CD1c-positive myeloid dendritic cell (primary cell): ENCODE measurements at regions not wholly inside any gene's neighbourhood (a gene's known extent, or its start where the extent isn't known, plus 50 kb on each side); places are given as distances from the start of the nearest gene placed in this dataset.

Source experiments
- DNase-seq: peaks from one replicate; pipeline ENCODE4 v3.0.0-alpha.2; 2016; ENCODE audit errors: extremely low spot score

DNA sequence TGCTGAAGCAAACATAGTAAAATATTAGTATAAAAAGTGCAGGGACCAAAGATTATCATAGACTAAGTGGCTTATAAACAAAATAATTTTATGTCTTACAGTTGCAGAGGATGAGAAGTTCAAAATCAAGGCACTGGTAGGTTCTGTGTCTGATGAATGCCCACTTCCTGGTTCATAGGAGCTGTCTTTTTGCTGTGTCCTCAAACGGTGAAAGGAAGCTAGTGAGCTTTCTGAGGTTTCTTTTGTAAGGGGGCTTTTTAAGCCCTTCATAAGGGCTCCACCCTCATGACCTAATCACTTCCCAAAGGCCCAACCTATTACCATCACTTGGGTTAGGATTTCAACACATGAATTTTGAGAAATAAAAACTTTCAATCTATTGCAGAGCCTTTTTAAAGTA, 946.7 kb upstream of the ACVR2A start:
- no peak for DNase-seq

GRCh38 chr2:146894514-146894913, 950.3 kb upstream of the ACVR2A start:
- DNase-seq = no peak

GRCh38 chr2:146893500-146894041, 951.3 kb upstream of the ACVR2A start:
- no peak for DNase-seq

DNA sequence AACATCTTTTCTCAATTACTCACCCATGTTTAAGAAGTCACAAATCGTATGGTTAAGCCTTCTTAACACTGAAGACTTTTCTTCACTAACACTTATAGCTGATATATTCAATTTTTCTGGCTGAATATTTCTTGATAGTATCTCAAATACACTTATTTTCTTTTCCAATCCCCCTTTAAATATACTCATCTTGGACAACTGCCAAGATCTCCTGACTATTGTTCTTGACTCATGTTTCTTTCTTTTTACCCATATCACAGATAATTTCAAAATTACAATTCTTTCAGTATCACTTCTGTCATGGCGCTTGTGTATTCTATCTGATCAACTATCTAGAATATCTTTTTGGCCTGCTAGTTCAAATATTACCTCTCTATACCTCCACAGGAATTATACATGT, 954.3 kb upstream of the ACVR2A start:
- DNase-seq = no peak

DNA sequence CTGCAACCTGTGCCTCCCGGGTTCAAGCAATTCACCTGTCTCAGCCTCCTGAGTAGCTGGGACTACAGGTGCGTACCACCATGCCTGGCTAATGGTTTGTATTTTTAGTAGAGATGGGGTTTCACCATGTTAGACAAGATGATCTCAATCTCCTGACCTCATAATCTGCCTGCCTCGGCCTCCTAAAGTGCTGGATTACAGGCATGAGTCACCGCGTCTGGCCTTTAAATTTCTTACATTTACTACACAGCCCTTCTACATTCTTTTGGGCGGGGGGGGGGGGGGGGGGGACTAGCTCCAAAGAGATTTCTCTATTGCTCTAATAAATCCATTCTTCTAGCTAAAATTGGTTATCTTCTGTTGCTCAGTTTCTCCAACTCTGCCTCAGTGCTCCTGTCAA, 964.9 kb upstream of the ACVR2A start:
- no peak for DNase-seq

- DNase-seq = no peak
Observed at GRCh38 chr2:146874260-146874658, 970.6 kb upstream of the ACVR2A start.

GRCh38 chr2:146873646-146874259, 971.1 kb upstream of the ACVR2A start:
- DNase-seq = no peak

GRCh38 chr2:146873056-146873455, 971.8 kb upstream of the ACVR2A start:
- DNase-seq = no peak

DNA sequence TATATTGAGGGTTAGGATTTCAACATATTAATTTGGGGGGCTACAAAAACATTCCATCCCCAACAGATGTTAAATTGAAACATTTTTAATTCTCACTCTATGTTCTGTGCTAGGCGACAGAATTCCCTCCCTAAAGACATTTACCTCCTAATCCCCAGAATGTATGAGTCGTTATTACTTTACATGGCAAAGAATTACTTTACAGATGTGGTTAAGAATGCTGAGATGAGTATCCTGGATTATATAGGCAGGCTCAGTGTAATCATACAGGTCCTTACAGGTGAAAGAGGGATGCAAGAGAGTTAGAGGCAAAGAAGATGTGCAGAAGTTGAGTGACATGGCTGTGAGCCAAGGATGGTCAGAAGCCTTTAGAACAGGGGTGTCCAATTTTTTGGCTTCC, 974.1 kb upstream of the ACVR2A start:
- DNase-seq = no peak

- no peak for DNase-seq
Observed at GRCh38 chr2:146869328-146869727, 975.5 kb upstream of the ACVR2A start.

DNA sequence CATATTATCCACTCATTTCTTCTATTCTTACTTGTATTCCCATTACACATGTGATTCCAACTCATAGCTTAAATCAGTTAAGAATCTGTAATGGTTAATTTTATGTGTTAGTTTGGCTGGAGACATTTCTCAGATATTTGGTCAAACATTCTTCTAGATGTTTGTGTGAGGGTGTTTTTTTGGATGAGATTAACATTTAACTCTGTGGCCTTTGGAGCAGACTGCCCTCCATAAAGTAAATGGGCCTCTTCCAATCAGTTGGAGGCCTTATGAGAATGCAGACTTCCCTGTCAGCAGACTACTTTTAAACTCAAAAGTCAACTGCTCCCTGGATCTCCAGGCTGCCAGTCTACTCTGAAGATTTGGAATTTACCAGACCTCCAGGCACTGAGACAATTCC, 976.8 kb upstream of the ACVR2A start:
- DNase-seq = no peak

GRCh38 chr2:146867477-146867986, 977.3 kb upstream of the ACVR2A start:
- DNase-seq = no peak

GRCh38 chr2:146853741-146854444, 990.9 kb upstream of the ACVR2A start:
- no peak for DNase-seq

GRCh38 chr2:146852661-146853060, 992.2 kb upstream of the ACVR2A start:
- no peak for DNase-seq

DNA sequence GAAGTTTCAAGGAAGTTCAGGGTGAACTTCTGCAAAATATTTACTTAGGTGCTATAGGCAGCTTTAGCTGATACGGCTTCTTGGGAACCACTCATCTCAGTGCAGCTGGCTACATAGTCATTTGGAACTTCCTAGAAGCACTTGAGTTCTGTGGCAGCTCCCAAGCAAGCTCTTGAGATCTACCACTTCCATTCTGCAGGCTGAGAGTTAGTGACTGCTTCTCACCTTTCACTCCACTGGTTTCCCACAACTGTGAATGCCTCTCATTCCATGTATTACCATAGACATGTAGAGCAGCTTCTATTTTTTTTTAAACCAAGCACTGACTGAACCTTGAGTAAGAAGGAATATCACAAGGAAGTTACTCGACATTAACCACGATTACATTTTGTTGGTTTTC, 994.1 kb upstream of the ACVR2A start:
- no peak for DNase-seq

- no peak for DNase-seq
Observed at GRCh38 chr2:146847846-146848245, 997.0 kb upstream of the ACVR2A start.

- DNase-seq = no peak
Observed at GRCh38 chr2:146844226-146844990, 1000.4 kb upstream of the ACVR2A start.

DNA sequence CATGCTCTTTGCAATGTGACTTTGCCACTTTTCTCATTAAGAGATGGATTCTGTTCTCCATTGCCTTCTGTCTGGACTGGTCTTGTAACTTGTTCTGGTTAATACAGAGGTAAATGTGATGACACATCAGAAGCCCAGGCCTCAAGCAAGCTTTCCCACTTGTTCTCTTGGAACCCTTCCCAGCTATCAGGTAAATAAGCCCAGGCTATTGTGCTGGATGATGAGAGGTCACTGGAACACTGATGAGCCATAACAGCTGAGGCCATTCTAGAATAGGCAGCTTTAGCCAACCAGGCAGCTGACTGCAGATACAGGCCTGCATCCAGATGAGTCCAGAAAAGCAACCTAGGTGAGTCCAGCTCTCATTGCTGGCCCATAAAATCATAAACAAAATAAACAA, 1007.0 kb upstream of the ACVR2A start:
- DNase-seq = no peak

- DNase-seq = no peak
Observed at GRCh38 chr2:146826388-146826787, 1018.4 kb upstream of the ACVR2A start.

DNA sequence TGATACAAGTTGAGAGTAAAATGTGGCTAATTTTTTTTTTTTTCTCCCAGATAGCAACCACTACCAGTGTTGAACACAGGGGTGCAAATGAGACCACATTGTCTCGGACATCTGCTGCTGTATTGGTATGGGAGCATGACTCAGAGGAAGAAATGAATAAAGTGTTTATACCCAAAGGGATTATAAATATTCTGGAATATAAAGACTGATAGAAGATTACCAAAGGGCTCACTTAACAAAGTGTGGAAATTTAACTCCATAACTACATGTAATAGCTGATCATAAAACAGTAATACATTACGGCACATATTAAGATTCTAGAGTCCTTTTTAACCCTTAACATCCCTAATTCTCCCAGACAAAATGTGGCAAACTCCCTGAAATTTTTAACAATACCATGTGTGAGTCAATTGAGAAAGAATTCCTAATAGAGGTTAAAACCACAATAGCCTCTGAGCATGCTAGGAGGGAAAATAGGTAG, 1023.0 kb upstream of the ACVR2A start:
- DNase-seq = no peak

- DNase-seq = no peak
Observed at GRCh38 chr2:146820672-146821071, 1024.2 kb upstream of the ACVR2A start.

DNA sequence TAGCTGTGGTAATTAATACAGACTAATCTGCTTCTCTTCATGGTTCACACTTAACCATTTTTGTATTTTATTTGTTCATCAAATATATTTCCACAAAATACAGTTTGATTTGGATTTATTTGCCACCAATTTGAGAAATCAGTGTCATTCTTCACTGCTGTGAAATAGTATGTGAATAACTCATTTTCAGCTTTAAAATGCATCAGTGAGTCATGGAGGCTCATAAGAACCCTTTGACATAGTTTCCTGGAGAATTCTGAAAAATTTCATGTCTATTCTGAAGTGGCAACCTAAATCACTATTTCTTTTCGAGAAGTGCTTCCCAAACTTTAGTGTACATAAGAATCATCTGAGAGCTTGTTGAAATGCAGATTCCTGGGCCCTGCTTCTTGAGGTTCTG, 1026.7 kb upstream of the ACVR2A start:
- no peak for DNase-seq
